HCT116 (cell line): ENCODE measurements at regions not wholly inside any gene's neighbourhood (a gene's known extent, or its start where the extent isn't known, plus 50 kb on each side); places are given as distances from the start of the nearest gene placed in this dataset.

Source experiments
- CTCF ChIP-seq, 3 experiments: fragments of 200-600 bp in 1 of 3; sonication (generic) in 1 of 3; IDR thresholded peaks in 2 of 3; conservative IDR thresholded peaks in 1 of 3; 2 replicates each; pipeline ENCODE4 v1.5.1; 2012 to 2017; ENCODE audit warnings: low read depth in 2 of 3, low read length in 2 of 3, antibody characterized with exemption in 1 of 3, borderline replicate concordance in 1 of 3, control low read depth in 1 of 3, mild to moderate bottlenecking in 1 of 3, mixed read lengths in 1 of 3, mixed run types in 1 of 3, moderate library complexity in 1 of 3; ENCODE audit not compliant: insufficient read depth in 1 of 3
- EZH2 ChIP-seq: fragments of 200-600 bp; sonication (generic); IDR thresholded peaks from 2 replicates; pipeline ENCODE4 v1.6.1; 2017; ENCODE audit warnings: antibody characterized with exemption, mixed run types
- EZH2phosphoT487 ChIP-seq: fragments of 200-600 bp; IDR thresholded peaks from 2 replicates; pipeline ENCODE4 v1.6.1; 2018; ENCODE audit warnings: antibody characterized with exemption, borderline replicate concordance
- JUND ChIP-seq: IDR thresholded peaks from 2 replicates; pipeline ENCODE4 v1.6.1; 2012
- RAD21 ChIP-seq: IDR thresholded peaks from 2 replicates; pipeline ENCODE4 v1.6.1; 2012; ENCODE audit warnings: low read depth, mild to moderate bottlenecking
- SRF ChIP-seq: IDR thresholded peaks from 2 replicates; pipeline ENCODE4 v1.6.1; 2012; ENCODE audit warnings: low read depth
- ZFX ChIP-seq: fragments of 450-650 bp; IDR thresholded peaks from 2 replicates; pipeline ENCODE4 v1.6.1; 2017

GRCh38 chr3:51593697-51594096, 55.2 kb downstream of the RAD54L2 start:
- TF ChIP-seq CTCF (IDR thresholded peaks at IDR 0.05 in 2 of 3, conservative IDR thresholded peaks at IDR 0.05 in 1 of 3; ENCODE audit: borderline replicate concordance in 1 of 3, insufficient read depth in 1 of 3, low read depth in 2 of 3, low read length in 2 of 3): no peak
- no peak for TF ChIP-seq RAD21
- TF ChIP-seq EZH2phosphoT487: no peak
- no peak for TF ChIP-seq EZH2
- TF ChIP-seq SRF: no peak
- no peak for TF ChIP-seq JUND
- TF ChIP-seq ZFX: no peak
